Stomach (tissue), 4 donors: ENCODE measurements at regions not wholly inside any gene's neighbourhood (a gene's known extent, or its start where the extent isn't known, plus 50 kb on each side); places are given as distances from the start of the nearest gene placed in this dataset.

Experiments
- CTCF ChIP-seq, 7 experiments: fragments of 450-650 bp in 4 of 7; fragments of 200-600 bp in 3 of 7; sonication (generic) in 3 of 7; IDR thresholded peaks; one replicate each; pipeline ENCODE4 v1.5.1; 2016 to 2019; ENCODE audit warnings: antibody characterized with exemption in 7 of 7, control low read depth in 2 of 7, mild to moderate bottlenecking in 1 of 7
- POLR2AphosphoS5 ChIP-seq, 3 donors: sonication (generic); formaldehyde crosslinking; IDR thresholded peaks; one replicate each; pipeline ENCODE4 v1.6.1; 2016; ENCODE audit warnings: antibody characterized with exemption in 3 of 3

GRCh38 chr12:92384571-92384970, 238.9 kb upstream of the BTG1 start:
- TF ChIP-seq CTCF (IDR thresholded peaks at IDR 0.05) (no peak), POLR2AphosphoS5 (IDR thresholded peaks at IDR 0.05) (no peak)
